ENCODE measurements at regions not wholly inside any gene's neighbourhood (a gene's known extent, or its start where the extent isn't known, plus 50 kb on each side); places are given as distances from the start of the nearest gene placed in this dataset.

- ATAC-seq (no peak), DNase-seq (ENCODE audit: low read depth, low spot score) (no peak)
- no peaks in the 10 kb centered on the region for H4K20me1 ChIP-seq (ENCODE audit: insufficient read depth)
- POLR2A ChIA-PET: no interaction called here
- intact Hi-C loops (cut with micrococcal nuclease): no loop called here
- no peak overlapping the region for H3K9ac ChIP-seq (ENCODE audit: low read length)
- H2AFZ ChIP-seq (ENCODE audit: low read depth, low read length, poor library complexity, severe bottlenecking): no peak overlapping the region
- TF ChIP-seq SP1 (IDR thresholded peaks at IDR 0.05; ENCODE audit: low read depth) (no peak), POLR2A (IDR thresholded peaks at IDR 0.05; ENCODE audit: borderline replicate concordance, extremely low read depth, insufficient read depth, insufficient read length) (no peak), FOSL1 (IDR thresholded peaks at IDR 0.05; ENCODE audit: low read depth) (no peak), CBX3 (IDR thresholded peaks at IDR 0.05; ENCODE audit: low read depth) (no peak), JUND (IDR thresholded peaks at IDR 0.05) (no peak), EZH2phosphoT487 (IDR thresholded peaks at IDR 0.05; ENCODE audit: borderline replicate concordance) (no peak), POLR2AphosphoS5 (IDR thresholded peaks at IDR 0.05; ENCODE audit: low read depth, low read length) (no peak)
- H3K9me3 ChIP-seq (ENCODE audit: control insufficient read depth in 1 of 2, insufficient read depth in 1 of 2, low read depth in 1 of 2, low read length in 2 of 2): no peaks in the 10 kb centered on the region
- no peaks in the 10 kb centered on the region for H3K36me3 ChIP-seq (ENCODE audit: control insufficient read depth in 1 of 2, insufficient read depth in 2 of 2, low read length in 2 of 2)
- no peaks in the 10 kb centered on the region for H3K4me1 ChIP-seq (ENCODE audit: control insufficient read depth in 1 of 2, insufficient read depth in 2 of 2, low read length in 2 of 2)
- CTCF ChIA-PET: no interaction called here
- no peaks in the 10 kb centered on the region for H3K79me2 ChIP-seq (ENCODE audit: insufficient read depth, low read length)
- RAD21 ChIA-PET (ENCODE audit: low non-redundant PET in 1 of 2, low total read pairs in 2 of 2, uncharacterized antibody in 2 of 2, unreplicated experiment in 2 of 2): no interaction called here
- H3K4me3 ChIP-seq (replicated peaks in 1 of 2; ENCODE audit: low read depth in 1 of 2, low read length in 2 of 2): no peak overlapping the region
- H3K27me3 ChIP-seq (ENCODE audit: insufficient read depth, low read length): no peaks in the 10 kb centered on the region
- no TSS peak for BruUV-seq (replicated peaks)
- H3K9me2 ChIP-seq (ENCODE audit: insufficient read depth): no peaks in the 10 kb centered on the region
- H3K4me2 ChIP-seq (ENCODE audit: low read length): no peak overlapping the region
- no peak overlapping the region for H3K27ac ChIP-seq (ENCODE audit: low read depth, low read length)
Observed at GRCh38 chr6:97639702-97640101, 356.7 kb upstream of the MMS22L start.

GRCh38 chr6:97644353-97644752 is 361.3 kb upstream of the MMS22L start:
- no peaks in the 10 kb centered on the region for H3K4me1 ChIP-seq (ENCODE audit: control insufficient read depth in 1 of 2, insufficient read depth in 2 of 2, low read length in 2 of 2)
- TF ChIP-seq SRF (IDR thresholded peaks at IDR 0.05; ENCODE audit: low read depth) (no peak), TCF7L2 (IDR thresholded peaks at IDR 0.05; ENCODE audit: borderline replicate concordance, extremely low read depth, insufficient read depth, insufficient read length) (no peak), SP1 (IDR thresholded peaks at IDR 0.05; ENCODE audit: low read depth) (no peak), MAX (IDR thresholded peaks at IDR 0.05) (no peak), CTCF (IDR thresholded peaks at IDR 0.05 in 2 of 3, conservative IDR thresholded peaks at IDR 0.05 in 1 of 3; ENCODE audit: borderline replicate concordance in 1 of 3, insufficient read depth in 1 of 3, low read depth in 2 of 3, low read length in 2 of 3) (no peak), EZH2 (IDR thresholded peaks at IDR 0.05) (no peak), ATF3 (IDR thresholded peaks at IDR 0.05) (no peak), POLR2AphosphoS5 (IDR thresholded peaks at IDR 0.05; ENCODE audit: low read depth, low read length) (no peak), POLR2A (IDR thresholded peaks at IDR 0.05; ENCODE audit: borderline replicate concordance, extremely low read depth, insufficient read depth, insufficient read length) (no peak), JUND (IDR thresholded peaks at IDR 0.05) (no peak), ZFX (IDR thresholded peaks at IDR 0.05) (no peak), CEBPB (IDR thresholded peaks at IDR 0.05; ENCODE audit: low read depth) (no peak), YY1 (IDR thresholded peaks at IDR 0.05; ENCODE audit: extremely low read depth, insufficient replicate concordance, low read depth, low read length) (no peak), SIN3A (IDR thresholded peaks at IDR 0.05; ENCODE audit: low read depth) (no peak), EGR1 (IDR thresholded peaks at IDR 0.05; ENCODE audit: low read depth) (no peak)
- RAD21 ChIA-PET (ENCODE audit: low non-redundant PET in 1 of 2, low total read pairs in 2 of 2, uncharacterized antibody in 2 of 2, unreplicated experiment in 2 of 2): no interaction called here
- no peaks in the 10 kb centered on the region for H4K20me1 ChIP-seq (ENCODE audit: insufficient read depth)
- no peaks in the 10 kb centered on the region for H3K36me3 ChIP-seq (ENCODE audit: control insufficient read depth in 1 of 2, insufficient read depth in 2 of 2, low read length in 2 of 2)
- no peak for DNase-seq (ENCODE audit: low read depth, low spot score)
- no peak overlapping the region for H3K9ac ChIP-seq (ENCODE audit: low read length)
- no peak overlapping the region for H3K4me2 ChIP-seq (ENCODE audit: low read length)
- CTCF ChIA-PET: no interaction called here
- ATAC-seq: no peak
- H3K27ac ChIP-seq (ENCODE audit: low read depth, low read length): no peak overlapping the region
- H3K4me3 ChIP-seq (replicated peaks in 1 of 2; ENCODE audit: low read depth in 1 of 2, low read length in 2 of 2): no peak overlapping the region
- no peak overlapping the region for H2AFZ ChIP-seq (ENCODE audit: low read depth, low read length, poor library complexity, severe bottlenecking)
- H3K27me3 ChIP-seq (ENCODE audit: insufficient read depth, low read length): no peaks in the 10 kb centered on the region
- POLR2A ChIA-PET: no interaction called here
- intact Hi-C loops (cut with micrococcal nuclease): no loop called here
- H3K9me2 ChIP-seq (ENCODE audit: insufficient read depth): no peaks in the 10 kb centered on the region; the same call in 1 of the 2 replicates
- H3K79me2 ChIP-seq (ENCODE audit: insufficient read depth, low read length): no peaks in the 10 kb centered on the region
- H3K9me3 ChIP-seq (ENCODE audit: control insufficient read depth in 1 of 2, insufficient read depth in 1 of 2, low read depth in 1 of 2, low read length in 2 of 2): no peaks in the 10 kb centered on the region
- BruUV-seq (replicated peaks): no TSS peak

All from HCT116 (cell line).